ENCODE measurements at regions not wholly inside any gene's neighbourhood (a gene's known extent, or its start where the extent isn't known, plus 50 kb on each side); places are given as distances from the start of the nearest gene placed in this dataset.

DNA sequence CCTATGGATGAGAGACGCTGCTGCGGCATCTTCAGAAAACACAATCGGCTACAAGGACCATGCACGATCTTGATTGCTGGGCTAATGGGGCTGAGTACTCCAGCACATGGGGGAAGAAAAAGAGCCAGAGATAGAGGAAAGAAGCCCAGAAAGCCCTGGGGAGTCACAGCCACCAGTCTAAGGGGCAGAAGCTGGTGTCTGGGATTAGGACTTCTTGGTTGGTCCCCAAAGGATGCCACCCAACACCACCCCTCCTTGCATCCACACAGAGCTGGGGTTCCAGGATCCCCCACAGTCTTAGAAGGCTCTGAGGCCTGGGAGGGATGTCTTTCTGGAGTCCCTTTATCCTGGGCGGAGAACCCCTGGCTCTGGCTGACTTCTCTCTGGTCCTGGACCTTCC is 98.4 kb upstream of the TARDBP start:
- no peak overlapping the region for H3K4me3 ChIP-seq
- DNase-seq = no peak
- no peak overlapping the region for H3K27ac ChIP-seq
- in situ Hi-C loops (cut with MboI; ENCODE audit: low sequenced_read_pairs in 4 of 4) = no loop called here
- peaks cover 0 to 7% (median 0%) of the 10 kb centered on the region in 3 donors for H3K27me3 ChIP-seq
- ATAC-seq = no peak
- intact Hi-C loops (cut with DNase I; ENCODE audit: low total_unique reads) = no loop called here
- H3K9me3 ChIP-seq = no peaks in the 10 kb centered on the region
- H3K4me1 ChIP-seq = no peaks in the 10 kb centered on the region
- H3K36me3 ChIP-seq = no peaks in the 10 kb centered on the region
- TF ChIP-seq CTCF (IDR thresholded peaks at IDR 0.05 in 4 of 5, conservative IDR thresholded peaks at IDR 0.05 in 1 of 5) = no peak
- no peak for TF ChIP-seq POLR2A (IDR thresholded peaks at IDR 0.05)

- Histone ChIP-seq H3K27ac (no peak overlapping the region), H3K4me1 (no peaks in the 10 kb centered on the region), H3K36me3 (no peaks in the 10 kb centered on the region), H3K9me3 (no peaks in the 10 kb centered on the region), H3K4me3 (no peak overlapping the region), H3K27me3 (peaks cover 0 to 13% (median 4%) of the 10 kb centered on the region in 3 donors)
- no peak for TF ChIP-seq CTCF (IDR thresholded peaks at IDR 0.05 in 4 of 5, conservative IDR thresholded peaks at IDR 0.05 in 1 of 5)
- TF ChIP-seq POLR2A (IDR thresholded peaks at IDR 0.05) = no peak
- intact Hi-C loops (cut with DNase I; ENCODE audit: low total_unique reads) (no loop called here), in situ Hi-C loops (cut with MboI; ENCODE audit: low sequenced_read_pairs in 4 of 4) (no loop called here)
- no peak for DNase-seq
- no peak for ATAC-seq
These were observed 96.9 kb upstream of the TARDBP start for GRCh38 chr1:10915594-10915993.

GRCh38 chr1:10916311-10916710 is 96.1 kb upstream of the TARDBP start:
- H3K36me3 ChIP-seq = no peaks in the 10 kb centered on the region
- DNase-seq = no peak

GRCh38 chr1:10916991-10917390 is 95.5 kb upstream of the TARDBP start:
- no peaks in the 10 kb centered on the region for H3K4me1 ChIP-seq
- DNase-seq = no peak
- no peaks in the 10 kb centered on the region for H3K9me3 ChIP-seq
- H3K27ac ChIP-seq = no peak overlapping the region
- in situ Hi-C loops (cut with MboI; ENCODE audit: low sequenced_read_pairs in 4 of 4) (no loop called here), intact Hi-C loops (cut with DNase I; ENCODE audit: low total_unique reads) (no loop called here)
- no peak overlapping the region for H3K4me3 ChIP-seq
- H3K36me3 ChIP-seq = no peaks in the 10 kb centered on the region
- peaks cover 0 to 13% (median 4%) of the 10 kb centered on the region in 3 donors for H3K27me3 ChIP-seq
- no peak for ATAC-seq
- TF ChIP-seq POLR2A (IDR thresholded peaks at IDR 0.05) = no peak
- no peak for TF ChIP-seq CTCF (IDR thresholded peaks at IDR 0.05 in 4 of 5, conservative IDR thresholded peaks at IDR 0.05 in 1 of 5)

More at GRCh38 chr1:10916311-10916710, 96.1 kb upstream of the TARDBP start:
- no peaks in the 10 kb centered on the region for H3K4me1 ChIP-seq
- ATAC-seq = no peak
- intact Hi-C loops (cut with DNase I; ENCODE audit: low total_unique reads) = no loop called here
- H3K27ac ChIP-seq = no peak overlapping the region
- peaks cover 0 to 13% (median 4%) of the 10 kb centered on the region in 3 donors for H3K27me3 ChIP-seq
- no peak overlapping the region for H3K4me3 ChIP-seq
- no peaks in the 10 kb centered on the region for H3K9me3 ChIP-seq
- TF ChIP-seq CTCF (IDR thresholded peaks at IDR 0.05 in 4 of 5, conservative IDR thresholded peaks at IDR 0.05 in 1 of 5) (no peak), POLR2A (IDR thresholded peaks at IDR 0.05) (no peak)
- in situ Hi-C loops (cut with MboI; ENCODE audit: low sequenced_read_pairs in 4 of 4) = no loop called here

Data from gastrocnemius medialis (tissue), 4 donors.